Mesothelial cell of epicardium (in vitro differentiated cells): ENCODE measurements at regions not wholly inside any gene's neighbourhood (a gene's known extent, or its start where the extent isn't known, plus 50 kb on each side); places are given as distances from the start of the nearest gene placed in this dataset.

Experiments
- DNase-seq, 2 experiments: peaks; one replicate each; pipeline ENCODE4 v3.0.0; 2021; ENCODE audit warnings: low spot score in 2 of 2; ENCODE audit not compliant: unreplicated experiment in 2 of 2
- H3K27ac Mint-ChIP-seq: 2 replicates; pipeline ENCODE4 v1.8.0; 2021; ENCODE audit warnings: mixed read lengths
- H3K27me3 Mint-ChIP-seq: 2 replicates; pipeline ENCODE4 v1.8.0; 2021; ENCODE audit warnings: low read depth, mixed read lengths
- H3K36me3 Mint-ChIP-seq: 2 replicates; pipeline ENCODE4 v1.8.0; 2021; ENCODE audit warnings: mixed read lengths
- H3K4me1 Mint-ChIP-seq: 2 replicates; pipeline ENCODE4 v1.8.0; 2021; ENCODE audit warnings: mixed read lengths
- H3K4me3 Mint-ChIP-seq: 2 replicates; pipeline ENCODE4 v1.8.0; 2021; ENCODE audit warnings: mild to moderate bottlenecking, moderate library complexity, mixed read lengths
- H3K9me3 Mint-ChIP-seq: 2 replicates; pipeline ENCODE4 v1.8.0; 2021; ENCODE audit warnings: mixed read lengths
- TF ChIP-seq, protein P1 (sequence below): fragments of 200-600 bp; sonication (generic); IDR thresholded peaks from one replicate; pipeline ENCODE4 v1.5.0; 2021; ENCODE audit warnings: antibody characterized with exemption; ENCODE audit not compliant: unreplicated experiment

DNA sequence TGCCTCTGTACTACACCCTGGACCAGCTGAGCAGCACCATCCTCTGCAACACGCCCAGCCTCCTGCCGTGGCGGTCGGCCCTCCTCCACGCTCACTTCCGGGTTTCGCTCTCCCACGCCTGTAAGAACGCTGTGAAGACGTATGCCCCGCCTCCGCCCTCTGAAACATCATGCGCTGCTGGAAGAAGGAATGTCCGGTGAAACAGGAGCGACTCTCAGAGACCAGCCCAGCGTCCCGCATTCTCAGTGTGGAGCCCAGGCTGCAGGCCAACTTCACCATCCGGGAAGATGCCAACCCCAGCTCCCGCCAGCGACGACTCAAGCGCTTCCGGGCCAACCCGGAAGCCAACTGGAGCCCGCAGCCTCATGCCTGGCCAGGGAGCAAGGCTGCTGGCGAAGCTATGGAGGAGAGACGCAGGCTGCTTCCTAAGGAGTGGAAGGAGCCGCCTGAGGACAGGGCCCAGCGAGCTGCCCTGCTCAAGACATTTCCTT lies 186.1 kb upstream of the SLITRK2 start:
- Mint-ChIP-seq H3K27me3 (no peaks in the 10 kb centered on the region), H3K36me3 (no peaks in the 10 kb centered on the region), H3K9me3 (peaks cover 57% of the 10 kb centered on the region), H3K27ac (no peak overlapping the region), H3K4me3 (no peak overlapping the region), H3K4me1 (no peaks in the 10 kb centered on the region)
- DNase-seq, result no peak
- TF ChIP-seq, protein P1, sequence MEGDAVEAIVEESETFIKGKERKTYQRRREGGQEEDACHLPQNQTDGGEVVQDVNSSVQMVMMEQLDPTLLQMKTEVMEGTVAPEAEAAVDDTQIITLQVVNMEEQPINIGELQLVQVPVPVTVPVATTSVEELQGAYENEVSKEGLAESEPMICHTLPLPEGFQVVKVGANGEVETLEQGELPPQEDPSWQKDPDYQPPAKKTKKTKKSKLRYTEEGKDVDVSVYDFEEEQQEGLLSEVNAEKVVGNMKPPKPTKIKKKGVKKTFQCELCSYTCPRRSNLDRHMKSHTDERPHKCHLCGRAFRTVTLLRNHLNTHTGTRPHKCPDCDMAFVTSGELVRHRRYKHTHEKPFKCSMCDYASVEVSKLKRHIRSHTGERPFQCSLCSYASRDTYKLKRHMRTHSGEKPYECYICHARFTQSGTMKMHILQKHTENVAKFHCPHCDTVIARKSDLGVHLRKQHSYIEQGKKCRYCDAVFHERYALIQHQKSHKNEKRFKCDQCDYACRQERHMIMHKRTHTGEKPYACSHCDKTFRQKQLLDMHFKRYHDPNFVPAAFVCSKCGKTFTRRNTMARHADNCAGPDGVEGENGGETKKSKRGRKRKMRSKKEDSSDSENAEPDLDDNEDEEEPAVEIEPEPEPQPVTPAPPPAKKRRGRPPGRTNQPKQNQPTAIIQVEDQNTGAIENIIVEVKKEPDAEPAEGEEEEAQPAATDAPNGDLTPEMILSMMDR, result no peak

DNA sequence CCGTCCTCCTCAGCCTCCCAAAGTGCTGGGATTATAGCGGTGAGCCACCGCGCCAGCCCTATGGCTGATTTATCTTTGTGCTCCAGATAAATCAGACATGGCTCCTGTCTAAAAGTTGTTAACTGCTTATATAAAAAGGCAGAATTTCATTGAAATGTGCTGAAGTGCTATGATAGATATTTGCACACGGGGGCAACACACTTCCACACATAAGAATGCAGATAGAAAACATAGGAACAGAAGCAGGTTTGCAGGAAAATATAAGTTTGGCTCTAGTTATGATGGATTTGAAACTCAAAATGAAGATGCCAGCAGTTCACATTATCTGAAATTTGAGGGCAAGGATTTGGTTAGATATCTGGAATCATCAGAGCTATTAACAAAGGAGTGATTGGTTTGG lies 163.1 kb upstream of the SLITRK2 start:
- Mint-ChIP-seq H3K27me3 (no peaks in the 10 kb centered on the region), H3K4me3 (no peak overlapping the region), H3K4me1 (no peaks in the 10 kb centered on the region), H3K36me3 (no peaks in the 10 kb centered on the region), H3K27ac (no peak overlapping the region), H3K9me3 (peaks cover 50% of the 10 kb centered on the region)
- no peak for DNase-seq
- TF ChIP-seq, protein P1, result no peak

DNA sequence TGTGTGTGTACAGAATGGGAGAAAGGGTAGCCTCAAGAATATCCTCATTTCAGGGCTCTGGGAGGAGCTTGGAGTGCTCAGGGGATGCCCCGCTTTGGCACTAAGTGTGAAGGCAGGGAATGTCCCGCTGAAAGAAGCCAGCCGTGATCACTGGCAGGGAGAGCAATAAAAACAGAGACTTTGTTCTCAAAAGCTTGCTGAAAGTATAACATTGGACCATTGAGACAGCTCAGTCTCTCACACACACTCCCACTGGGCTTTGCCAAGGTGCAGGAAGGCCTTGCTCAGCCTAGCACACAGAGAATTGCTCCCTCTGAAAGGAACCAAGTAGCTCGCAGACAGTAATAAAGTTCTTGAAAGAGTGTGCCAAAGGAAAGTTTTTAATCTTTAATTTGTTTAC lies 143.8 kb upstream of the SLITRK2 start:
- H3K4me1 Mint-ChIP-seq, result no peaks in the 10 kb centered on the region
- H3K27ac Mint-ChIP-seq, result no peak overlapping the region
- DNase-seq, result no peak
- H3K4me3 Mint-ChIP-seq, result no peak overlapping the region
- TF ChIP-seq, protein P1, result no peak
- no peaks in the 10 kb centered on the region for H3K27me3 Mint-ChIP-seq
- H3K9me3 Mint-ChIP-seq, result peaks cover 38% of the 10 kb centered on the region
- no peaks in the 10 kb centered on the region for H3K36me3 Mint-ChIP-seq

DNA sequence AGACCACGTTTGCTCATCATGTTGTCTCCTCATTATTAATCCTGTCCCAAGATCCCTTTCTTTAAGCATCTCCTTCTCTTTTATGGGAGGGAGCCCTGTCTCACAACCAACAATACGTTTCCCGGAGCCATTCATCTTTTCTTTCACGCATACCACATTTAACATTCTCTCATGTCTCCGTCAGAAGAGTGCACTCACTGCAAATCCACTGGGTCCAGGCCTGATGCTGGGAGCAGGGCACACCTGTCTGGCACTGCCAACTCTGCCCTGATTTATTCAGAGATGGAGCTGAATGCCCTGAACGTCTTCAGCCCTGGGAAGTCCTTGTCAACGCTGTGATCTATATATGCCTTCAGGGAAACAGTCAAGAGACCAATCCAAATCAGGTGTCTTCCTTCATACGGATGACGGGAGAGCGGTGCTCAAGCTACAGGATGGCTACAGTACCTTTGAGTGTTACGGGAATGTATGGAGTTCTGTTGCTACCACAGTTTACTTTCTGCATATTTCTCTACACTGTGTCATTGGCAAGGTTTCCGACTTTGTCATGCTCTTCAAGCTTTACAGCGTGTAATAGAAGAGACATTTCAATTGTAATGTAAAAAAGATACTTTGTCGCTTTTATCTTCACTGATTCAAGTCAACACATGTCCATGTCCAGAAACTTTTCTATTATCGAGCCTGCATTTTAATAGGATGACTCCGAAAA lies 140.4 kb upstream of the SLITRK2 start:
- H3K36me3 Mint-ChIP-seq, result no peaks in the 10 kb centered on the region
- DNase-seq, result no peak
- H3K27ac Mint-ChIP-seq, result no peak overlapping the region
- peaks cover 45% of the 10 kb centered on the region for H3K9me3 Mint-ChIP-seq
- TF ChIP-seq, protein P1, result no peak
- no peaks in the 10 kb centered on the region for H3K27me3 Mint-ChIP-seq
- H3K4me3 Mint-ChIP-seq, result no peak overlapping the region
- no peaks in the 10 kb centered on the region for H3K4me1 Mint-ChIP-seq

DNA sequence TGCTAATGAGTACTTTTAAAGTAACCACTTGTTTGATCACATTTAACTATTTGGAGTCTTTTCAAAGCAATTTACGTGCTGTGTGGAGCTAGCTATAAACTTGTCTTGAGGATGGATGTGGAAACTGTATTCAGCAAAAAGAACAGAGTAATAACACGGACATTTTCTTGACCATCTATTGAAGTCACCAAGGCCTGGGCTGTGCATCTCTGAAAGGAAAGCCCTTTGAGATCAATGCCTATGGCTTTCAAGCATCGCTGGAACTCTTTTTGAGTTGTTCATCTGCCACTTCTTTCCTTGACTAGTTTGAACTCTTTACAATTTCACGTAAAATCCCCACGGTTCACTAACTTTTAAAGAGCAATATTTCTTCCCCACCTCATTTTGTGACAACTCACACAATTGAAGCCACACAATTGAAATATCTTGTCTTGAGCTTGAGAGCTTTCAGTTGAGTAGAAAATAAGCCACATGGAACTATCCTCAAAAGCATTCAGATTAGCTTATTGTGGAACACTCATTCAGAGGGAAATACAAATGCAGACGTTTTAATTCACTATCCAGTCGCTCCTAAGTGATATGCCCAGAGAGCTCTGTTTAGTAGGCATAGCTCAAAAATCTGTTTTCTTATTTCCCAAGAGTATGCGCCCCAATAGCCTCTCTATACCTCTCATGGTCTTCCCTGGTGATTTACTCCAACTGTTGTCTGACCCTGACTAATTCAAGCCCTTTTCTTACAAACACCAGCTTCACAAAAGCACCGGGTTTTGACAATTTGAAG lies 134.9 kb upstream of the SLITRK2 start:
- TF ChIP-seq, protein P1, result no peak
- Mint-ChIP-seq H3K9me3 (peaks cover 38% of the 10 kb centered on the region), H3K4me1 (no peaks in the 10 kb centered on the region)

More for the DNA sequence above, 134.9 kb upstream of the SLITRK2 start:
- Mint-ChIP-seq H3K36me3 (no peaks in the 10 kb centered on the region), H3K4me3 (no peak overlapping the region), H3K27ac (no peak overlapping the region), H3K27me3 (no peaks in the 10 kb centered on the region)
- DNase-seq, result no peak
